ENCODE measurements at regions not wholly inside any gene's neighbourhood (a gene's known extent, or its start where the extent isn't known, plus 50 kb on each side); places are given as distances from the start of the nearest gene placed in this dataset.

DNA sequence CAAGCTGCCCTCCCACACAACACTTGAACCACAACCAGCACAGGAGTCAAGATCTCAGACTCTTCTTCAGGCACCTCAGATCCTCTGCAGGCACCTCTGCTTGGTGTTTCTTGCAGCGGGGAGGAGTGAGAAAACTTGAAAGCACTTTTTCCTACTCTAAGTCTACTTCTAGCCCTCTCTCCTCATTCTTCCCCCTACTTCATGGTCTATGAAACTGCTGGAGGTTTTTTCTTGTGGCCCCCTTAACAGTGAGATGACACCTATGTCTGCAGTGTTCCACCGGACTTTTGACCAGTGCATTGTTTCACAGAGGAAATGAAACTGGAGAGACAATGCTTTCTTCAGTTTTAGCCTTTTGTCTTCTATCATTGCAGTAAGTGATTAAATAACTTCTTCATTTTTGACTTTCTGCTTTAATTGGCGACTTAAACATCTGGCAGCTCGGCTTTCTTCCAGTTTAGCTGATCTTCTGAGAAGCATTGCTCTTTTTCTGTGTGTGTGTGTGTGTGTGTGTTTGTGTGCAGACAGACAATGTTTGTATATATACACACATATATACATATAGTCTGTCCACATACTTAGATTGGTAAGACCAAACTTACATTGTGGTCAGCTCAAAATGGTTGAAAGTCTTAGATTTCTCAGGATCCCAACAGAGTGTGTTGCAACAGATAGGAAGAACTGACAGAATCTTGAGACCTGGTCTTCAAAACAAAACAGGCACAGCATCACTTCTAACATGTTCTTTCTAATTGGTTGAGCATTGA, 1474.0 kb upstream of the TMEFF2 start:
- Histone ChIP-seq H2AFZ (ENCODE audit: insufficient read depth, low read depth, low read length, poor library complexity, severe bottlenecking) (no peak overlapping the region), H3K9ac (ENCODE audit: insufficient read depth, low read length, poor library complexity, severe bottlenecking) (no peak overlapping the region), H3K4me3 (replicated peaks in 1 of 3; ENCODE audit: low read depth in 2 of 3, low read length in 3 of 3) (no peak overlapping the region), H3K79me2 (ENCODE audit: insufficient read depth, low read length) (no peaks in the 10 kb centered on the region), H4K20me1 (ENCODE audit: insufficient read depth, low read length) (no peaks in the 10 kb centered on the region), H3K27me3 (ENCODE audit: control insufficient read depth in 2 of 2, insufficient read depth in 2 of 2, low read length in 2 of 2) (no peaks in the 10 kb centered on the region), H3K4me1 (ENCODE audit: control insufficient read depth in 1 of 2, insufficient read depth in 2 of 2, low read length in 2 of 2) (no peaks in the 10 kb centered on the region), H3K9me3 (replicated peaks in 1 of 2; ENCODE audit: control insufficient read depth in 1 of 2, insufficient read depth in 1 of 2, low read length in 2 of 2) (no peaks in the 10 kb centered on the region), H3K4me2 (replicated peaks; ENCODE audit: extremely low read depth, low read length, poor library complexity, severe bottlenecking) (no peak overlapping the region), H3K27ac (ENCODE audit: low read depth in 1 of 2, low read length in 2 of 2) (no peak overlapping the region), H3K36me3 (replicated peaks in 1 of 2; ENCODE audit: control insufficient read depth in 1 of 2, insufficient read depth in 2 of 2, low read length in 2 of 2) (no peaks in the 10 kb centered on the region)
- Mint-ChIP-seq H3K27ac (no peak overlapping the region), H3K27me3 (ENCODE audit: low read depth in 3 of 3) (no peaks in the 10 kb centered on the region), H3K4me1 (no peaks in the 10 kb centered on the region), H3K4me3 (no peak overlapping the region), H3K9me3 (peaks cover 0 to 3% (median 2%) of the 10 kb centered on the region in 7 donors), H3K36me3 (no peaks in the 10 kb centered on the region)
- WGBS (ENCODE audit: insufficient coverage), result no CpG with 5 or more reads among the region's 4 CpGs
- DNase-seq, result no peak
- TF ChIP-seq, protein P1, sequence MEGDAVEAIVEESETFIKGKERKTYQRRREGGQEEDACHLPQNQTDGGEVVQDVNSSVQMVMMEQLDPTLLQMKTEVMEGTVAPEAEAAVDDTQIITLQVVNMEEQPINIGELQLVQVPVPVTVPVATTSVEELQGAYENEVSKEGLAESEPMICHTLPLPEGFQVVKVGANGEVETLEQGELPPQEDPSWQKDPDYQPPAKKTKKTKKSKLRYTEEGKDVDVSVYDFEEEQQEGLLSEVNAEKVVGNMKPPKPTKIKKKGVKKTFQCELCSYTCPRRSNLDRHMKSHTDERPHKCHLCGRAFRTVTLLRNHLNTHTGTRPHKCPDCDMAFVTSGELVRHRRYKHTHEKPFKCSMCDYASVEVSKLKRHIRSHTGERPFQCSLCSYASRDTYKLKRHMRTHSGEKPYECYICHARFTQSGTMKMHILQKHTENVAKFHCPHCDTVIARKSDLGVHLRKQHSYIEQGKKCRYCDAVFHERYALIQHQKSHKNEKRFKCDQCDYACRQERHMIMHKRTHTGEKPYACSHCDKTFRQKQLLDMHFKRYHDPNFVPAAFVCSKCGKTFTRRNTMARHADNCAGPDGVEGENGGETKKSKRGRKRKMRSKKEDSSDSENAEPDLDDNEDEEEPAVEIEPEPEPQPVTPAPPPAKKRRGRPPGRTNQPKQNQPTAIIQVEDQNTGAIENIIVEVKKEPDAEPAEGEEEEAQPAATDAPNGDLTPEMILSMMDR (IDR thresholded peaks at IDR 0.05), result no peak
- intact Hi-C loops (cut with micrococcal nuclease), result no loop called here

- H3K9ac ChIP-seq (ENCODE audit: insufficient read depth, low read length, poor library complexity, severe bottlenecking), result no peak overlapping the region
- Mint-ChIP-seq H3K27me3 (ENCODE audit: low read depth in 3 of 3) (no peaks in the 10 kb centered on the region), H3K4me3 (no peak overlapping the region), H3K27ac (no peak overlapping the region), H3K9me3 (peaks cover 5 to 22% (median 8%) of the 10 kb centered on the region in 7 donors), H3K4me1 (no peaks in the 10 kb centered on the region), H3K36me3 (no peaks in the 10 kb centered on the region)
- intact Hi-C loops (cut with micrococcal nuclease), result no loop called here
- H3K4me1 ChIP-seq (ENCODE audit: control insufficient read depth in 1 of 2, insufficient read depth in 2 of 2, low read length in 2 of 2), result no peaks in the 10 kb centered on the region
- no peak for DNase-seq
- no peak overlapping the region for H3K4me2 ChIP-seq (replicated peaks; ENCODE audit: extremely low read depth, low read length, poor library complexity, severe bottlenecking)
- WGBS (ENCODE audit: insufficient coverage), result no CpG with 5 or more reads among the region's 1 CpG
- no peak overlapping the region for H3K4me3 ChIP-seq (replicated peaks in 1 of 3; ENCODE audit: low read depth in 2 of 3, low read length in 3 of 3)
- no peak overlapping the region for H3K27ac ChIP-seq (ENCODE audit: low read depth in 1 of 2, low read length in 2 of 2)
- no peaks in the 10 kb centered on the region for H3K36me3 ChIP-seq (replicated peaks in 1 of 2; ENCODE audit: control insufficient read depth in 1 of 2, insufficient read depth in 2 of 2, low read length in 2 of 2)
- no peaks in the 10 kb centered on the region for H4K20me1 ChIP-seq (ENCODE audit: insufficient read depth, low read length)
- peaks cover 17 to 20% of the 10 kb centered on the region in 2 donors for H3K9me3 ChIP-seq (replicated peaks in 1 of 2; ENCODE audit: control insufficient read depth in 1 of 2, insufficient read depth in 1 of 2, low read length in 2 of 2)
- H3K27me3 ChIP-seq (ENCODE audit: control insufficient read depth in 2 of 2, insufficient read depth in 2 of 2, low read length in 2 of 2), result no peaks in the 10 kb centered on the region
- TF ChIP-seq, protein P1 (IDR thresholded peaks at IDR 0.05), result no peak
- no peak overlapping the region for H2AFZ ChIP-seq (ENCODE audit: insufficient read depth, low read depth, low read length, poor library complexity, severe bottlenecking)
- no peaks in the 10 kb centered on the region for H3K79me2 ChIP-seq (ENCODE audit: insufficient read depth, low read length)
These were observed 1433.2 kb upstream of the TMEFF2 start for GRCh38 chr2:193627927-193628272.

Data from CD14-positive monocyte (primary cell).